ENCODE measurements at regions not wholly inside any gene's neighbourhood (a gene's known extent, or its start where the extent isn't known, plus 50 kb on each side); places are given as distances from the start of the nearest gene placed in this dataset.

GRCh38 chr5:110932755-110933488 is 138.6 kb upstream of the TSLP start:
- peaks cover 4% of the 10 kb centered on the region for H3K27me3 Mint-ChIP-seq
- H3K9me3 Mint-ChIP-seq (ENCODE audit: insufficient read depth): peaks cover 3% of the 10 kb centered on the region
- H3K79me2 ChIP-seq (ENCODE audit: control insufficient read depth, insufficient read depth, low read length): no peaks in the 10 kb centered on the region
- ChIA-PET CTCF (no interaction called here), POLR2A (no interaction called here)
- no peaks in the 10 kb centered on the region for H4K20me1 ChIP-seq (ENCODE audit: control insufficient read depth, insufficient read depth, low read length, poor library complexity, severe bottlenecking)
- H3K4me3 ChIP-seq (ENCODE audit: control extremely low read depth in 1 of 5, extremely low read depth in 1 of 5, insufficient read depth in 1 of 5, low read depth in 2 of 5, low read length in 4 of 5): no peak overlapping the region
- intact Hi-C loops (cut with micrococcal nuclease): no loop called here
- H3K36me3 ChIP-seq (replicated peaks in 1 of 2; ENCODE audit: control extremely low read depth in 1 of 2, control insufficient read depth in 1 of 2, extremely low read depth in 1 of 2, insufficient read depth in 2 of 2, low read length in 1 of 2): no peaks in the 10 kb centered on the region
- H3K9me3 ChIP-seq (ENCODE audit: control extremely low read depth in 1 of 3, control insufficient read depth in 2 of 3, insufficient read depth in 1 of 3, low read length in 2 of 3): peaks cover 0 to 9% (median 0%) of the 10 kb centered on the region in 3 donors
- no peak overlapping the region for H3K27ac ChIP-seq (ENCODE audit: low read length in 2 of 2)
- H3K4me1 Mint-ChIP-seq: no peaks in the 10 kb centered on the region
- no peaks in the 10 kb centered on the region for H3K27me3 ChIP-seq (replicated peaks in 1 of 4; ENCODE audit: control extremely low read depth in 1 of 4, control insufficient read depth in 3 of 4, insufficient read depth in 4 of 4, low read length in 3 of 4)
- H3K27ac Mint-ChIP-seq: no peak overlapping the region
- no peak overlapping the region for H3K4me3 Mint-ChIP-seq
- H3K4me2 ChIP-seq (replicated peaks; ENCODE audit: low read depth, low read length, poor library complexity, severe bottlenecking): no peak overlapping the region
- DNase-seq: no peak
- no peak for ATAC-seq (ENCODE audit: low read depth)
- no peak overlapping the region for H3K9ac ChIP-seq (ENCODE audit: low read length)
- WGBS (ENCODE audit: insufficient coverage): 67% methylated on average over 1 of the region's 1 CpG
- H2AFZ ChIP-seq (ENCODE audit: insufficient read depth, low read depth, low read length, poor library complexity, severe bottlenecking): no peak overlapping the region
- no peak for TF ChIP-seq CTCF (IDR thresholded peaks at IDR 0.05)
- TF ChIP-seq EZH2 (IDR thresholded peaks at IDR 0.05; ENCODE audit: borderline replicate concordance, insufficient read depth, low read depth, low read length, poor library complexity, severe bottlenecking): no peak
- H3K4me1 ChIP-seq (ENCODE audit: control insufficient read depth in 2 of 2, insufficient read depth in 2 of 2, low read length in 2 of 2): no peaks in the 10 kb centered on the region

GRCh38 chr5:110940136-110940535 is 131.4 kb upstream of the TSLP start:
- Mint-ChIP-seq H3K27ac (no peak overlapping the region), H3K4me1 (no peaks in the 10 kb centered on the region), H3K4me3 (no peak overlapping the region), H3K9me3 (ENCODE audit: insufficient read depth) (peaks cover 6% of the 10 kb centered on the region), H3K27me3 (peaks cover 2% of the 10 kb centered on the region)
- Histone ChIP-seq H3K4me1 (ENCODE audit: control insufficient read depth in 2 of 2, insufficient read depth in 2 of 2, low read length in 2 of 2) (no peaks in the 10 kb centered on the region), H3K4me2 (replicated peaks; ENCODE audit: low read depth, low read length, poor library complexity, severe bottlenecking) (no peak overlapping the region), H3K4me3 (ENCODE audit: control extremely low read depth in 1 of 5, extremely low read depth in 1 of 5, insufficient read depth in 1 of 5, low read depth in 2 of 5, low read length in 4 of 5) (no peak overlapping the region), H3K9ac (ENCODE audit: low read length) (no peak overlapping the region), H3K27me3 (replicated peaks in 1 of 4; ENCODE audit: control extremely low read depth in 1 of 4, control insufficient read depth in 3 of 4, insufficient read depth in 4 of 4, low read length in 3 of 4) (no peaks in the 10 kb centered on the region), H4K20me1 (ENCODE audit: control insufficient read depth, insufficient read depth, low read length, poor library complexity, severe bottlenecking) (no peaks in the 10 kb centered on the region), H3K36me3 (replicated peaks in 1 of 2; ENCODE audit: control extremely low read depth in 1 of 2, control insufficient read depth in 1 of 2, extremely low read depth in 1 of 2, insufficient read depth in 2 of 2, low read length in 1 of 2) (no peaks in the 10 kb centered on the region), H3K27ac (ENCODE audit: low read length in 2 of 2) (no peak overlapping the region), H2AFZ (ENCODE audit: insufficient read depth, low read depth, low read length, poor library complexity, severe bottlenecking) (no peak overlapping the region), H3K9me3 (ENCODE audit: control extremely low read depth in 1 of 3, control insufficient read depth in 2 of 3, insufficient read depth in 1 of 3, low read length in 2 of 3) (no peaks in the 10 kb centered on the region), H3K79me2 (ENCODE audit: control insufficient read depth, insufficient read depth, low read length) (no peaks in the 10 kb centered on the region)
- ChIA-PET CTCF (no interaction called here), POLR2A (no interaction called here)
- ATAC-seq (ENCODE audit: low read depth) (no peak), DNase-seq (no peak)
- TF ChIP-seq EZH2 (IDR thresholded peaks at IDR 0.05; ENCODE audit: borderline replicate concordance, insufficient read depth, low read depth, low read length, poor library complexity, severe bottlenecking) (no peak), CTCF (IDR thresholded peaks at IDR 0.05) (no peak)
- WGBS (ENCODE audit: insufficient coverage): 89% methylated on average over 6 of the region's 6 CpGs
- intact Hi-C loops (cut with micrococcal nuclease): no loop called here

Data from B cell (primary cell).